AG20443 (cell line): ENCODE measurements at regions not wholly inside any gene's neighbourhood (a gene's known extent, or its start where the extent isn't known, plus 50 kb on each side); places are given as distances from the start of the nearest gene placed in this dataset.

Experiments used
- DNase-seq: peaks from one replicate; pipeline ENCODE4 v3.0.0; 2012; ENCODE audit warnings: low spot score, mixed read lengths

GRCh38 chr6:14275493-14275851 lies 157.9 kb downstream of the CD83 start:
- peak; percentile 61 for DNase-seq

- no peak for DNase-seq
These were observed 158.5 kb downstream of the CD83 start for GRCh38 chr6:14276071-14276470.

GRCh38 chr6:14276667-14277404 lies 159.3 kb downstream of the CD83 start:
- DNase-seq = no peak

- no peak for DNase-seq
These were observed 159.9 kb downstream of the CD83 start for GRCh38 chr6:14277405-14277930.

- DNase-seq = no peak
These were observed 160.4 kb downstream of the CD83 start for GRCh38 chr6:14278006-14278405.

- DNase-seq = no peak
These were observed 160.9 kb downstream of the CD83 start for GRCh38 chr6:14278446-14278845.

GRCh38 chr6:14280006-14280510 lies 162.5 kb downstream of the CD83 start:
- DNase-seq = no peak

- no peak for DNase-seq
These were observed 163.3 kb downstream of the CD83 start for GRCh38 chr6:14280766-14281293.

GRCh38 chr6:14281811-14282660 lies 164.5 kb downstream of the CD83 start:
- DNase-seq = no peak

GRCh38 chr6:14282854-14283505 lies 165.4 kb downstream of the CD83 start:
- no peak for DNase-seq

GRCh38 chr6:14283600-14284235 lies 166.1 kb downstream of the CD83 start:
- DNase-seq = no peak

GRCh38 chr6:14284969-14285590 lies 167.5 kb downstream of the CD83 start:
- DNase-seq = no peak

GRCh38 chr6:14286144-14286543 lies 168.6 kb downstream of the CD83 start:
- peak; percentile 90 for DNase-seq

GRCh38 chr6:14286634-14287428 lies 169.3 kb downstream of the CD83 start:
- DNase-seq = no peak

GRCh38 chr6:14287707-14288106 lies 170.1 kb downstream of the CD83 start:
- no peak for DNase-seq

- no peak for DNase-seq
These were observed 171.3 kb downstream of the CD83 start for GRCh38 chr6:14288910-14289309.

GRCh38 chr6:14290041-14290771 lies 172.6 kb downstream of the CD83 start:
- no peak for DNase-seq

- DNase-seq = no peak
These were observed 173.3 kb downstream of the CD83 start for GRCh38 chr6:14290772-14291330.

- DNase-seq = no peak
These were observed 173.8 kb downstream of the CD83 start for GRCh38 chr6:14291331-14291730.
